TTC549 (cell line): ENCODE measurements at regions not wholly inside any gene's neighbourhood (a gene's known extent, or its start where the extent isn't known, plus 50 kb on each side); places are given as distances from the start of the nearest gene placed in this dataset.
"Not testable (repeated sequence)": the region's sequence is repeated elsewhere in the genome, so short reads cannot be mapped to it uniquely, and the experiment has no call there.

ENCODE experiments used
- FAIRE-seq: peaks from 2 replicates; lab custom pipeline; 2012; peaks lifted over from hg19 to GRCh38; lab: Jason Lieb, UNC

- no peak for FAIRE-seq
Measured at GRCh38 chr12:23088594-23088993, 463.6 kb downstream of the ETNK1 start.

GRCh38 chr12:23093488-23093887, 468.5 kb downstream of the ETNK1 start:
- FAIRE-seq: no peak

- no peak for FAIRE-seq
Measured at GRCh38 chr12:23096321-23096720, 471.4 kb downstream of the ETNK1 start.

GRCh38 chr12:23098110-23098509, 473.1 kb downstream of the ETNK1 start:
- no peak for FAIRE-seq

GRCh38 chr12:23098517-23098916, 473.5 kb downstream of the ETNK1 start:
- FAIRE-seq: no peak

GRCh38 chr12:23099104-23099503, 474.1 kb downstream of the ETNK1 start:
- FAIRE-seq: no peak

- no peak for FAIRE-seq
Measured at GRCh38 chr12:23099604-23100003, 474.6 kb downstream of the ETNK1 start.

- FAIRE-seq: no peak
Measured at GRCh38 chr12:23108957-23109356, 484.0 kb downstream of the ETNK1 start.

GRCh38 chr12:23113781-23114180, 488.8 kb downstream of the ETNK1 start:
- FAIRE-seq: no peak

- no peak for FAIRE-seq
Measured at GRCh38 chr12:23115984-23116383, 491.0 kb downstream of the ETNK1 start.

- FAIRE-seq: no peak
Measured at GRCh38 chr12:23126794-23127193, 501.8 kb downstream of the ETNK1 start.

- no peak for FAIRE-seq
Measured at GRCh38 chr12:23127701-23128100, 502.7 kb downstream of the ETNK1 start.

- FAIRE-seq: no peak
Measured at GRCh38 chr12:23128462-23128861, 503.5 kb downstream of the ETNK1 start.

- no peak for FAIRE-seq
Measured at GRCh38 chr12:23132357-23132756, 507.4 kb downstream of the ETNK1 start.

GRCh38 chr12:23133471-23133870, 508.5 kb downstream of the ETNK1 start:
- FAIRE-seq: no peak

GRCh38 chr12:23139026-23139425, 514.1 kb downstream of the ETNK1 start:
- no peak for FAIRE-seq

- FAIRE-seq: no peak
Measured at GRCh38 chr12:23140710-23141109, 515.7 kb downstream of the ETNK1 start.

GRCh38 chr12:23141335-23141734, 516.4 kb downstream of the ETNK1 start:
- no peak for FAIRE-seq

- not testable (repeated sequence) for FAIRE-seq
Measured at GRCh38 chr12:23146070-23146469, 521.1 kb downstream of the ETNK1 start.

- FAIRE-seq: no peak
Measured at GRCh38 chr12:23168459-23168858, 543.5 kb downstream of the ETNK1 start.

GRCh38 chr12:23169012-23169695, 544.2 kb downstream of the ETNK1 start:
- no peak for FAIRE-seq

GRCh38 chr12:23169696-23170013, 544.7 kb downstream of the ETNK1 start:
- FAIRE-seq: no peak

GRCh38 chr12:23174917-23175316, 549.9 kb downstream of the ETNK1 start:
- FAIRE-seq: no peak

- FAIRE-seq: no peak
Measured at GRCh38 chr12:23185346-23185745, 560.4 kb downstream of the ETNK1 start.

- FAIRE-seq: no peak
Measured at GRCh38 chr12:23186950-23187349, 562.0 kb downstream of the ETNK1 start.
